Naive B cell (primary cell): ENCODE measurements at regions not wholly inside any gene's neighbourhood (a gene's known extent, or its start where the extent isn't known, plus 50 kb on each side); places are given as distances from the start of the nearest gene placed in this dataset.
A peak's percentile ranks its signal among the peaks of the same experiment; 100 is the strongest.

ENCODE experiments used
- ATAC-seq, 2 donors: fragments of 150-1000 bp; cut with Tn5 transposase; 2 replicates each; pipeline ENCODE4 v1.10.0; 2021; ENCODE audit warnings: low read depth in 2 of 2, mild to moderate bottlenecking in 2 of 2, moderate library complexity in 2 of 2
- DNase-seq: peaks from one replicate; pipeline ENCODE4 v3.0.0; 2022
- H3K27ac Mint-ChIP-seq, 6 donors: one replicate each; pipeline ENCODE4 v1.8.0; 2020 to 2022; ENCODE audit warnings: mild to moderate bottlenecking in 6 of 6, mixed read lengths in 6 of 6, moderate library complexity in 5 of 6, inconsistent platforms in 2 of 6
- H3K27me3 Mint-ChIP-seq, 3 donors: one replicate each; pipeline ENCODE4 v1.8.0; 2021 to 2022; ENCODE audit warnings: mixed read lengths in 3 of 3, mild to moderate bottlenecking in 1 of 3
- H3K36me3 Mint-ChIP-seq, 2 donors: one replicate each; pipeline ENCODE4 v1.8.0; 2020 to 2022; ENCODE audit warnings: mixed read lengths in 2 of 2, inconsistent platforms in 1 of 2, mild to moderate bottlenecking in 1 of 2
- H3K4me1 Mint-ChIP-seq, 3 donors: one replicate each; pipeline ENCODE4 v1.8.0; 2020 to 2022; ENCODE audit warnings: mixed read lengths in 3 of 3, inconsistent platforms in 1 of 3, mild to moderate bottlenecking in 1 of 3, moderate library complexity in 1 of 3
- H3K4me3 Mint-ChIP-seq, 8 donors: one replicate each; pipeline ENCODE4 v1.8.0; 2020 to 2022; ENCODE audit warnings: mild to moderate bottlenecking in 8 of 8, mixed read lengths in 8 of 8, moderate library complexity in 8 of 8, inconsistent platforms in 2 of 8
- H3K9me3 Mint-ChIP-seq, 7 donors: one replicate each; pipeline ENCODE4 v1.8.0; 2020 to 2022; ENCODE audit warnings: mixed read lengths in 7 of 7, mild to moderate bottlenecking in 5 of 7, inconsistent platforms in 2 of 7, moderate library complexity in 1 of 7

DNA sequence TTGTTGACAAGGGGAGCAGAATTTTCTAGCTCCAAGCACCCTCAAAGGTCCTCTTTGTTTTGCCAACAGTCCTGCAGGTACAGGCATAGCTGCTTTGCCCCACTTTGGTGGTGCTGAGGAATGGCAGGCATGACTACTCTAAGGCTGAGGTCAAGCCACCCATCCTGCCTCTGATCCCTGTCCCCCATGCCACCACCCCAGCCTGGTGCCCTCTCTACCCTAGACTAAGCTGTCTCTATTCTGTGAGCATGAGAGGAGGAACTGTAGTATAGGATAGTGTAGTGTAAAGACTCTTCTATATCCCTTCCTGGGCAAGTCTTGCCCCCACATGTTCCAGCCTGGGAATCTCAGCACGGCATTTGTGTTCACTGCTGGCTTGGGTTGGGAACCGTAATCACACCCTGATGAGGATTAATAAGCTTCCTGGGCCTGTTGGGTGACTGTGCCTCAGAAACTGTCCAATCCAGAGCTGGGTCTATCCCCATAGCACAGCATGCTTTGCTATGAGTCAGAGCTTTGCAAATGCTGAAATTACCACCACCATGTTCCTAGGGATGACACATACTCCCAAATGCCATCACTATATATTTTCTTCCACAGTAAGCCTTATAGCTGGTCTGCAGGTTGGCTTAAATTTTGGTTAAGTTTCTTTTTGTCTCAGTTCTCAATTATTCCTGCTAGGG is 105.7 kb upstream of the PPP2R5A start:
- Mint-ChIP-seq H3K27ac (no peak overlapping the region), H3K36me3 (no peaks in the 10 kb centered on the region), H3K9me3 (no peaks in the 10 kb centered on the region), H3K27me3 (no peaks in the 10 kb centered on the region), H3K4me1 (no peaks in the 10 kb centered on the region), H3K4me3 (no peak overlapping the region)
- no peak for ATAC-seq
- no peak for DNase-seq

DNA sequence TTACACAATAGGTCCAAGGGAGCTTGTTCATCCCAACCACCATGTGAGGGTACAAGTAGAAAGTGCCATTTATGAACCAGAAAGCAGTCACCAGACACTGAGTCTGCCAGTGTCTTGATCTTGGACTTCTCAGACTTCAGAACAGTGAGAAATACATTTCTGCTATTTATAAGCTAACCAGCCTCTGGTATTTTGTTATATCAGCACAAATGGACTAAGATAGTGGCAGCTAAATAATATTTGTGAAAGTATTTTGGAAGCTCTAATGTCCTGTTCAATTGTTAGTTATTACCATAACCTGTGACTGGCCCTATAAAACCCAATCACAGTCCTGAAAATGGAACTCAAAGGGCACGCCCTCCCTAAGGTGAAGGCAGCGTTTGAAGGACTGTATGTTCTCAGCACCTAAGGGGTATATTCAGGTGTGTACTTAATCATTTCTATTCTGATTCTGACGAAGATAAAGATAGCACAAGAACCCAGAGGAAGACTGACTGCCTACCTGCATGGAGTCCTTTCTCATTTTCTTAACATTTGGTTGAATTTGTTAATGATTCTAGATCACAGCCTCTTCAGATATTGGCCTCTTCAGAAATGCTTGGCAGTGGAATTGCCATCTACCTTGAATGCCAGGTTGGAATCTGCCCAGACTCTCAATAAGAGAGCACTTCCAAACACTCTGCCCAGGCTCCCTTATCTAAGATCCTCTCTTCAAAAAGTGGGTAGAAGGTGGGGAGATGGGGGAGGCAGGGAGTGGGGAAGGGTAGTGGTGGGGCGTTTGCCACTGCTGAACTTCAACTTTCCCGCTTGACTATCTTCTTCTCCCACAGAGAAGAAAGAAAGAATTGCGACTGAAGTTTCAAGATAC is 104.0 kb upstream of the PPP2R5A start:
- DNase-seq, result no peak
- Mint-ChIP-seq H3K27me3 (no peaks in the 10 kb centered on the region), H3K4me1 (peaks cover 0 to 4% (median under 1%) of the 10 kb centered on the region in 3 donors), H3K9me3 (no peaks in the 10 kb centered on the region), H3K36me3 (no peaks in the 10 kb centered on the region), H3K4me3 (no peak overlapping the region), H3K27ac (no peak overlapping the region)
- no peak for ATAC-seq

GRCh38 chr1:212182171-212182570 is 103.0 kb upstream of the PPP2R5A start:
- no peaks in the 10 kb centered on the region for H3K9me3 Mint-ChIP-seq
- ATAC-seq, result no peak
- H3K36me3 Mint-ChIP-seq, result no peaks in the 10 kb centered on the region
- H3K27me3 Mint-ChIP-seq, result no peaks in the 10 kb centered on the region
- H3K4me3 Mint-ChIP-seq, result no peak overlapping the region
- no peak overlapping the region for H3K27ac Mint-ChIP-seq
- H3K4me1 Mint-ChIP-seq, result peaks cover 5 to 12% (median 8%) of the 10 kb centered on the region in 3 donors
- no peak for DNase-seq

- ATAC-seq, result no peak
- no peak for DNase-seq
- no peak overlapping the region for H3K4me3 Mint-ChIP-seq
- peak overlapping the region in 1 of 6 donors; percentile 62 for H3K27ac Mint-ChIP-seq
- H3K27me3 Mint-ChIP-seq, result no peaks in the 10 kb centered on the region
- peaks cover 5 to 15% (median 8%) of the 10 kb centered on the region in 3 donors for H3K4me1 Mint-ChIP-seq
- no peaks in the 10 kb centered on the region for H3K36me3 Mint-ChIP-seq
- H3K9me3 Mint-ChIP-seq, result no peaks in the 10 kb centered on the region
Observed at GRCh38 chr1:212182579-212182978, 102.6 kb upstream of the PPP2R5A start.

DNA sequence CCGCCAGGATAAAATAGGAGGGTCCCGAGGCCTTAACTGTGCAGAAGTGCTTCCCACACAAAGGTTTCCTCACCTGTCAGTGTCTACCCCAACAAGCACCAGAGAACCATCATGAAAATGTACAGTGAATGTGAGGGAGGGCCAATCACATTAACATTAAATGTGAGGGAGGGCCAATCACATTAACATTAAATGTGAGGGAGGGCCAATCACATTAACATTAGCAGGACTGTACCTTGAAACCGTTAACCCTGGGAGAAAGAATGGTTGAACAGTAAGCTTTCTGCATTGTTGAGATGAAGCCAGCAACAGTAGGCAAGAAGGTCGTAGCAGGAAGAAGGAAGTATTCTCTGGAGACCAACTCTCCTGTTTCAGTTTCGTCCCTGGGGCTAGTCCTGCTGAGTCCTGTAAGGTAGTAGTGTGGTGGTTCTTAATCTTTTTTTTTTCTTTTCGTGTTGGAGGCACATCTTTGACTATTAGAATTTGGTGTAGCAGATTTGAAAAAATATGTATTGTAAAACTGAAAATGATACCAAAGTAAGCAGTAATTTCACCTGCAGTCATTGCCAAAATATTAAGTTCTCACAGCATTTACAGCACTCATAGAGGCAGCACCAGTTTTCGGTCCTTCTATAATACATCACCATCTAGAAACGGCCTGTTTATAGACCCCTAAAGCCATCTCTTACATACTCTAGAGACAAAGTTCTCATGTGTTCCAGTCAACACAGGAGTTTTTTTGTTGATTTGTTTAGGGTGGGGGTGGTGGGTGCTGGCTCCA is 98.6 kb upstream of the PPP2R5A start:
- H3K36me3 Mint-ChIP-seq, result no peaks in the 10 kb centered on the region
- no peaks in the 10 kb centered on the region for H3K27me3 Mint-ChIP-seq
- ATAC-seq (peak; percentile 99), DNase-seq (peak; percentile 52)
- peak overlapping the region; percentile 14 to 91 (median 75) for H3K27ac Mint-ChIP-seq
- H3K4me3 Mint-ChIP-seq, result peak overlapping the region; percentile 7 to 87 (median 70)
- no peaks in the 10 kb centered on the region for H3K9me3 Mint-ChIP-seq
- H3K4me1 Mint-ChIP-seq, result peaks cover 15 to 35% (median 27%) of the 10 kb centered on the region in 3 donors

- peaks cover 15 to 35% (median 27%) of the 10 kb centered on the region in 3 donors for H3K4me1 Mint-ChIP-seq
- H3K27me3 Mint-ChIP-seq, result no peaks in the 10 kb centered on the region
- H3K36me3 Mint-ChIP-seq, result no peaks in the 10 kb centered on the region
- no peaks in the 10 kb centered on the region for H3K9me3 Mint-ChIP-seq
- DNase-seq (no peak), ATAC-seq (no peak)
- H3K4me3 Mint-ChIP-seq, result peak overlapping the region in 4 of 8 donors; percentile 1 to 45 (median 23)
- peak overlapping the region in 2 of 6 donors; percentile 21 to 37 for H3K27ac Mint-ChIP-seq
Observed at GRCh38 chr1:212188599-212189351, 96.4 kb upstream of the PPP2R5A start.

DNA sequence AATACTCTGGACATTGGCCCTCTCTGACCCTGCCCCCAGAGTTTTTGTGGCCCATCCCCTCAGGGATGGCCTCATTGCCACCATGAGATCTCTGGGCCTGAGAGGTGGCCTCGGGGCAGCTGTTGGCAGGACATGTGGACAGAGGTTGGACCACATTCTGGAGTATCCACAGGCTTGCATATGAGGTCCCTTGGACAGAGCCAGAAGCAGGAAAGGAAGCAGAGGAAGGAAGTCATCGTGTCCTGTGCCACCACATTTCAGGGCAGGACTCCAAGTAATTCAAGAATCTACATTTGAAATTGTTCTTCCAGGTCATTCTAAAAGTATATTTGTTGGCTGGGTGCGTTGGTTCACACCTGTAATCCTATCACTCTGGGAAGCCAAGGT is 95.9 kb upstream of the PPP2R5A start:
- H3K27ac Mint-ChIP-seq, result no peak overlapping the region
- H3K36me3 Mint-ChIP-seq, result no peaks in the 10 kb centered on the region
- no peak overlapping the region for H3K4me3 Mint-ChIP-seq
- no peaks in the 10 kb centered on the region for H3K27me3 Mint-ChIP-seq
- H3K9me3 Mint-ChIP-seq, result peaks cover 0 to 2% (median 0%) of the 10 kb centered on the region in 7 donors
- H3K4me1 Mint-ChIP-seq, result peaks cover 15 to 35% (median 27%) of the 10 kb centered on the region in 3 donors
- DNase-seq (no peak), ATAC-seq (no peak)

DNA sequence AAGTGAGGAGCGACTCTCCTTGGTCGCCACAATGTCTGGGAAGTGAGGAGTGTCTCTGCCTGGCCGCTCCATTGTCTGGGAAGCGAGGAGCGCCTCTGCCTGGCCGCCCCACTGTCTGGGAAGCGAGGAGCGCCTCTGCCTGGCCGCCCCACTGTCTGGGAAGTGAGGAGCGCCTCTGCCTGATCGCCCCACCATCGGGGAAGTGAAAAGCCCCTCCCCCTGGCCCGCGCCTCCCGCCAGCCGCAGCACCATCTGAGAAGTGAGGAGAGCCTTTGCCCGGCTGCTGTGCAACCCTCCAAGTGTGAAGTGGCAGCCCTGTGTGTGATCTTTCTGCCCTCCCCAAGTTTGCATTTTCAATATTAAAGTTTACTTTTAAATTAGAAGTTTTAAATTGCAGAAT is 95.0 kb upstream of the PPP2R5A start:
- peaks cover 0 to 8% (median 6%) of the 10 kb centered on the region in 7 donors for H3K9me3 Mint-ChIP-seq
- ATAC-seq, result no peak
- no peak overlapping the region for H3K4me3 Mint-ChIP-seq
- H3K36me3 Mint-ChIP-seq, result peaks cover 0 to 5% of the 10 kb centered on the region in 2 donors
- DNase-seq, result no peak
- peaks cover 15 to 35% (median 27%) of the 10 kb centered on the region in 3 donors for H3K4me1 Mint-ChIP-seq
- no peaks in the 10 kb centered on the region for H3K27me3 Mint-ChIP-seq
- no peak overlapping the region for H3K27ac Mint-ChIP-seq

- DNase-seq (no peak), ATAC-seq (no peak)
- Mint-ChIP-seq H3K36me3 (peaks cover 0 to 5% of the 10 kb centered on the region in 2 donors), H3K9me3 (peaks cover 0 to 14% (median 6%) of the 10 kb centered on the region in 7 donors), H3K4me1 (peaks cover 10 to 21% (median 19%) of the 10 kb centered on the region in 3 donors), H3K27me3 (no peaks in the 10 kb centered on the region), H3K27ac (peak overlapping the region in 1 of 6 donors; percentile 51), H3K4me3 (no peak overlapping the region)
Observed at GRCh38 chr1:212192261-212192998, 92.8 kb upstream of the PPP2R5A start.

GRCh38 chr1:212196355-212196754 is 88.9 kb upstream of the PPP2R5A start:
- Mint-ChIP-seq H3K27ac (no peak overlapping the region), H3K4me1 (no peaks in the 10 kb centered on the region), H3K9me3 (peaks cover 0 to 21% (median 8%) of the 10 kb centered on the region in 7 donors), H3K27me3 (no peaks in the 10 kb centered on the region), H3K36me3 (peaks cover 0 to 5% of the 10 kb centered on the region in 2 donors), H3K4me3 (peak overlapping the region in 1 of 8 donors; percentile 37)
- no peak for ATAC-seq
- DNase-seq, result no peak

DNA sequence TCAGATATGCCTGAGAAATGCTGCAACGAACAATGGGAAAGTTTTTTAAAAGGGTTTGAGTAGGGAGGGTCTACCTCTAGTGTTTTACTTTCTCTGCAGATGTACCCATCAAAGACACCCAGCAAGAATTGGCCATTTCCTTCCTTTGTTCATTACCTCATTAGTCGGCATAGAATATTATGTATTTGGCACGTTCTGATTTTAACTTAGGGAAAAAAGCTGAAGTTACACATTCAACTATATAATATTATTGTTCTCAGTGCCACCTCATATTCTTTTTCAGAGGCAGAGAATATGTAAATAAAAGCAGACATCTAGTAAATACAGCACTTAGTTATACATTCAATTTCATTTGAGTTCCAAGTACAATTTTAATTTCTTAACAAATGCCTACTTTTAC is 83.7 kb upstream of the PPP2R5A start:
- H3K36me3 Mint-ChIP-seq, result no peaks in the 10 kb centered on the region
- DNase-seq, result no peak
- no peak overlapping the region for H3K27ac Mint-ChIP-seq
- no peak overlapping the region for H3K4me3 Mint-ChIP-seq
- no peaks in the 10 kb centered on the region for H3K27me3 Mint-ChIP-seq
- H3K9me3 Mint-ChIP-seq, result peaks cover 0 to 13% (median 4%) of the 10 kb centered on the region in 7 donors
- ATAC-seq, result no peak
- H3K4me1 Mint-ChIP-seq, result no peaks in the 10 kb centered on the region

DNA sequence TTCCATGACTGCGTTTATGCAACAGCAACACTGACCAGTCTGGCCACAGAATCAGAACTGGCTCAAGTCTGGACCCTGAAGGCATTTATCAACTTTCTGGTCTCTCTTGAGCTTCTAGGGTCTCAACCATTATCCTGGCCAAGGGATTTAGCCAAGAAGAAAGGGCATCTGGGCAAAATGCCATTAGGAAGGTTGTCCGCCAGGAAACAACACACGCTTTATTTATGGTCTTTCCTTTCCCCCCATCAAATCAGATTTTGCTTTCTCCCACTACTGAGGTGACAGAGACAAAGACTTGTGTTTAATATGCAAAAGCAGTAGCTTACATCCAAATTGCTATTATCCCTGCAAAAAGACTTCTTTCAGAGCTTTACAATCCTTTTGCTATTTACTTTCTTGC is 81.6 kb upstream of the PPP2R5A start:
- Mint-ChIP-seq H3K4me3 (no peak overlapping the region), H3K36me3 (no peaks in the 10 kb centered on the region), H3K4me1 (no peaks in the 10 kb centered on the region), H3K27me3 (no peaks in the 10 kb centered on the region), H3K9me3 (peaks cover 0 to 13% (median 4%) of the 10 kb centered on the region in 7 donors), H3K27ac (peak overlapping the region in 1 of 6 donors; percentile 13)
- no peak for ATAC-seq
- no peak for DNase-seq
